HG02840 (cell line): ENCODE measurements at regions not wholly inside any gene's neighbourhood (a gene's known extent, or its start where the extent isn't known, plus 50 kb on each side); places are given as distances from the start of the nearest gene placed in this dataset.

Source experiments
- ATAC-seq: cut with Tn5 transposase; IDR thresholded peaks from one replicate; pipeline ENCODE4 v1.9.1; 2021; ENCODE audit warnings: mild to moderate bottlenecking, moderate library complexity, moderate number of reproducible peaks; ENCODE audit not compliant: unreplicated experiment, low FRiP score

- no peak for ATAC-seq
These were observed 475.3 kb upstream of the RIOK2 start for GRCh38 chr5:97658116-97658900.

GRCh38 chr5:97666783-97667182 lies 483.7 kb upstream of the RIOK2 start:
- ATAC-seq: no peak

- no peak for ATAC-seq
These were observed 487.4 kb upstream of the RIOK2 start for GRCh38 chr5:97670447-97670846.

- ATAC-seq: no peak
These were observed 493.6 kb upstream of the RIOK2 start for GRCh38 chr5:97676608-97677007.

GRCh38 chr5:97694091-97694490 lies 511.0 kb upstream of the RIOK2 start:
- no peak for ATAC-seq

GRCh38 chr5:97714424-97714823 lies 531.4 kb upstream of the RIOK2 start:
- no peak for ATAC-seq

- ATAC-seq: no peak
These were observed 543.1 kb upstream of the RIOK2 start for GRCh38 chr5:97726106-97726505.

GRCh38 chr5:97728920-97729319 lies 545.9 kb upstream of the RIOK2 start:
- no peak for ATAC-seq

GRCh38 chr5:97729938-97730337 lies 546.9 kb upstream of the RIOK2 start:
- ATAC-seq: no peak

- no peak for ATAC-seq
These were observed 552.2 kb upstream of the RIOK2 start for GRCh38 chr5:97735209-97735608.

- ATAC-seq: no peak
These were observed 554.6 kb upstream of the RIOK2 start for GRCh38 chr5:97737608-97738007.

GRCh38 chr5:97745817-97746216 lies 562.8 kb upstream of the RIOK2 start:
- ATAC-seq: no peak

- ATAC-seq: no peak
These were observed 567.5 kb upstream of the RIOK2 start for GRCh38 chr5:97750576-97750975.

- no peak for ATAC-seq
These were observed 568.5 kb upstream of the RIOK2 start for GRCh38 chr5:97751540-97751939.

- no peak for ATAC-seq
These were observed 569.8 kb upstream of the RIOK2 start for GRCh38 chr5:97752871-97753270.

- ATAC-seq: no peak
These were observed 579.4 kb upstream of the RIOK2 start for GRCh38 chr5:97762483-97762882.

GRCh38 chr5:97764700-97765099 lies 581.7 kb upstream of the RIOK2 start:
- ATAC-seq: no peak

GRCh38 chr5:97778451-97778850 lies 595.4 kb upstream of the RIOK2 start:
- no peak for ATAC-seq

GRCh38 chr5:97788369-97788768 lies 605.3 kb upstream of the RIOK2 start:
- no peak for ATAC-seq

- no peak for ATAC-seq
These were observed 615.0 kb upstream of the RIOK2 start for GRCh38 chr5:97797994-97798451.

- ATAC-seq: no peak
These were observed 618.4 kb upstream of the RIOK2 start for GRCh38 chr5:97801461-97801860.

GRCh38 chr5:97820138-97820537 lies 637.1 kb upstream of the RIOK2 start:
- no peak for ATAC-seq
